AG04450 (cell line): ENCODE measurements at regions not wholly inside any gene's neighbourhood (a gene's known extent, or its start where the extent isn't known, plus 50 kb on each side); places are given as distances from the start of the nearest gene placed in this dataset.
"Not testable (repeated sequence)": the region's sequence is repeated elsewhere in the genome, so short reads cannot be mapped to it uniquely, and the experiment has no call there.

Source experiments
- CTCF ChIA-PET: fragments of 300-600, 350-600 bp; formaldehyde crosslinking; extraction: SDS; loops from one replicate; lab custom pipeline; 2022; ENCODE audit warnings: antibody characterized with exemption, inconsistent platforms; lab: Charles Lee
- POLR2A ChIA-PET: fragments of 350-600 bp; formaldehyde crosslinking; extraction: SDS; loops from one replicate; lab custom pipeline; 2021; ENCODE audit warnings: antibody characterized with exemption, inconsistent platforms; lab: Yijun Ruan, JAX
- DNase-seq: peaks from one replicate; pipeline ENCODE4 v3.0.0-alpha.2; 2011; ENCODE audit warnings: low read depth, low spot score
- H3K27ac ChIP-seq: one replicate; pipeline ENCODE4 v1.5.1; 2012; ENCODE audit warnings: low read depth, low read length, control low read depth
- H3K27me3 ChIP-seq: one replicate; pipeline ENCODE4 v1.6.0; 2012; ENCODE audit warnings: low read length; ENCODE audit not compliant: control insufficient read depth, insufficient read depth
- H3K4me3 ChIP-seq: 2 replicates; pipeline ENCODE4 v1.5.1; 2011; ENCODE audit warnings: mild to moderate bottlenecking, low read depth, low read length, control low read depth
- H3K9me3 ChIP-seq: 2 replicates; pipeline ENCODE4 v1.5.1; 2012; ENCODE audit warnings: low read length; ENCODE audit not compliant: control insufficient read depth, insufficient read depth
- CTCF ChIP-seq: IDR thresholded peaks from 2 replicates; pipeline ENCODE4 v1.5.1; 2011; ENCODE audit warnings: low read depth, low read length, control low read depth, inconsistent platforms

GRCh38 chr9:135412315-135413085 is 67.1 kb upstream of the PPP1R26 start:
- DNase-seq, POLR2A ChIA-PET, H3K9me3 ChIP-seq, H3K4me3 ChIP-seq, H3K27ac ChIP-seq, H3K27me3 ChIP-seq: not testable (repeated sequence)
- CTCF ChIA-PET: interaction anchor here (0.6 to 2.9 kb wide), 15 partner anchors 9 to 963 kb away, joined by 3 to 10 read pairs (median 3); no protein-coding TSS in a partner anchor
- peak; percentile 90 for TF ChIP-seq CTCF

- POLR2A ChIA-PET: no interaction called here
Measured at GRCh38 chr9:135413086-135413375, 66.6 kb upstream of the PPP1R26 start.

GRCh38 chr9:135413461-135413860 is 66.1 kb upstream of the PPP1R26 start:
- no peak for DNase-seq
- Histone ChIP-seq H3K27me3 (peaks cover 3% of the 10 kb centered on the region), H3K27ac (no peak overlapping the region), H3K4me3 (no peak overlapping the region), H3K9me3 (peaks cover 3% of the 10 kb centered on the region; the same call in 1 of the 2 replicates)
- POLR2A ChIA-PET: no interaction called here
- CTCF ChIA-PET: interaction anchor here (0.6 to 2.9 kb wide), 8 partner anchors 9 to 327 kb away, joined by 3 to 10 read pairs (median 4); no protein-coding TSS in a partner anchor
- TF ChIP-seq CTCF: no peak

More at GRCh38 chr9:135413086-135413375, 66.6 kb upstream of the PPP1R26 start:
- no peak for DNase-seq
- peaks cover 3% of the 10 kb centered on the region for H3K27me3 ChIP-seq
- H3K27ac ChIP-seq: no peak overlapping the region
- CTCF ChIA-PET: interaction anchor here (0.6 to 2.9 kb wide), 14 partner anchors 9 to 964 kb away, joined by 3 to 10 read pairs (median 4); no protein-coding TSS in a partner anchor
- no peak overlapping the region for H3K4me3 ChIP-seq
- peaks cover 3% of the 10 kb centered on the region; the same call in 1 of the 2 replicates for H3K9me3 ChIP-seq
- no peak for TF ChIP-seq CTCF

GRCh38 chr9:135414293-135414692 is 65.3 kb upstream of the PPP1R26 start:
- no peak for DNase-seq
- peaks cover 3% of the 10 kb centered on the region; the same call in 1 of the 2 replicates for H3K9me3 ChIP-seq
- no peak for TF ChIP-seq CTCF
- H3K27me3 ChIP-seq: peaks cover 3% of the 10 kb centered on the region
- CTCF ChIA-PET: interaction anchor here (0.7 to 1.8 kb wide), 2 partner anchors 328 to 334 kb away, joined by 3 to 6 read pairs; no protein-coding TSS in a partner anchor
- H3K27ac ChIP-seq: no peak overlapping the region
- POLR2A ChIA-PET: no interaction called here
- no peak overlapping the region for H3K4me3 ChIP-seq

- ChIA-PET CTCF (interaction anchor here (1.8 kb wide), 1 partner anchor 330 kb away, joined by 6 read pairs; no protein-coding TSS in a partner anchor), POLR2A (no interaction called here)
- peaks cover 3% of the 10 kb centered on the region for H3K27me3 ChIP-seq
- no peak overlapping the region for H3K4me3 ChIP-seq
- no peaks in the 10 kb centered on the region; the same call in 1 of the 2 replicates for H3K9me3 ChIP-seq
- DNase-seq: no peak
- no peak overlapping the region for H3K27ac ChIP-seq
- TF ChIP-seq CTCF: no peak
Measured at GRCh38 chr9:135415586-135415985, 64.0 kb upstream of the PPP1R26 start.
